ENCODE measurements at regions not wholly inside any gene's neighbourhood (a gene's known extent, or its start where the extent isn't known, plus 50 kb on each side); places are given as distances from the start of the nearest gene placed in this dataset.

GRCh38 chr11:119964136-119965025 is 173.5 kb downstream of the TRIM29 start:
- no peak for TF ChIP-seq CTCF (IDR thresholded peaks at IDR 0.05)
- Histone ChIP-seq H3K36me3 (ENCODE audit: control insufficient read depth, insufficient read depth, low read length) (no peaks in the 10 kb centered on the region), H3K4me3 (ENCODE audit: low read depth, low read length) (no peak overlapping the region), H3K9ac (no peak overlapping the region), H3K9me3 (ENCODE audit: control insufficient read depth, low read length) (no peaks in the 10 kb centered on the region), H3K4me2 (ENCODE audit: low read length) (no peak overlapping the region), H3K27me3 (ENCODE audit: control insufficient read depth, insufficient read depth, low read length) (no peaks in the 10 kb centered on the region), H2AFZ (no peak overlapping the region), H3K27ac (no peak overlapping the region), H3K4me1 (no peaks in the 10 kb centered on the region), H3K79me2 (no peaks in the 10 kb centered on the region)

GRCh38 chr11:119957951-119958350 is 180.0 kb downstream of the TRIM29 start:
- TF ChIP-seq CTCF (IDR thresholded peaks at IDR 0.05): no peak
- no peaks in the 10 kb centered on the region for H3K79me2 ChIP-seq

GRCh38 chr11:119952441-119952840 is 185.5 kb downstream of the TRIM29 start:
- Histone ChIP-seq H3K4me2 (ENCODE audit: low read length) (no peak overlapping the region), H3K9me3 (ENCODE audit: control insufficient read depth, low read length) (no peaks in the 10 kb centered on the region), H2AFZ (no peak overlapping the region), H3K36me3 (ENCODE audit: control insufficient read depth, insufficient read depth, low read length) (no peaks in the 10 kb centered on the region), H3K79me2 (no peaks in the 10 kb centered on the region), H3K27me3 (ENCODE audit: control insufficient read depth, insufficient read depth, low read length) (no peaks in the 10 kb centered on the region), H3K4me3 (ENCODE audit: low read depth, low read length) (no peak overlapping the region), H3K4me1 (no peaks in the 10 kb centered on the region), H3K9ac (no peak overlapping the region), H3K27ac (no peak overlapping the region)
- no peak for TF ChIP-seq CTCF (IDR thresholded peaks at IDR 0.05)

More at GRCh38 chr11:119957951-119958350, 180.0 kb downstream of the TRIM29 start:
- Histone ChIP-seq H3K27ac (no peak overlapping the region), H3K4me3 (ENCODE audit: low read depth, low read length) (no peak overlapping the region), H3K9me3 (ENCODE audit: control insufficient read depth, low read length) (no peaks in the 10 kb centered on the region), H2AFZ (no peak overlapping the region), H3K27me3 (ENCODE audit: control insufficient read depth, insufficient read depth, low read length) (no peaks in the 10 kb centered on the region), H3K9ac (no peak overlapping the region), H3K36me3 (ENCODE audit: control insufficient read depth, insufficient read depth, low read length) (no peaks in the 10 kb centered on the region), H3K4me2 (ENCODE audit: low read length) (no peak overlapping the region), H3K4me1 (no peaks in the 10 kb centered on the region)

GRCh38 chr11:119943298-119943655 is 194.6 kb downstream of the TRIM29 start:
- Histone ChIP-seq H3K4me1 (no peaks in the 10 kb centered on the region), H3K27me3 (ENCODE audit: control insufficient read depth, insufficient read depth, low read length) (no peaks in the 10 kb centered on the region), H2AFZ (no peak overlapping the region), H3K4me2 (ENCODE audit: low read length) (no peak overlapping the region), H3K9me3 (ENCODE audit: control insufficient read depth, low read length) (no peaks in the 10 kb centered on the region), H3K79me2 (no peaks in the 10 kb centered on the region), H3K36me3 (ENCODE audit: control insufficient read depth, insufficient read depth, low read length) (no peaks in the 10 kb centered on the region), H3K27ac (no peak overlapping the region), H3K4me3 (ENCODE audit: low read depth, low read length) (no peak overlapping the region), H3K9ac (no peak overlapping the region)
- no peak for TF ChIP-seq CTCF (IDR thresholded peaks at IDR 0.05)

Data from parathyroid adenoma (tissue), 2 donors.